ENCODE measurements at regions not wholly inside any gene's neighbourhood (a gene's known extent, or its start where the extent isn't known, plus 50 kb on each side); places are given as distances from the start of the nearest gene placed in this dataset.

- Mint-ChIP-seq H3K4me3 (no peak overlapping the region), H3K36me3 (ENCODE audit: low read depth) (no peaks in the 10 kb centered on the region), H3K27me3 (ENCODE audit: low read depth) (peaks cover 26% of the 10 kb centered on the region), H3K4me1 (ENCODE audit: low read depth) (no peaks in the 10 kb centered on the region), H3K27ac (no peak overlapping the region), H3K9me3 (no peaks in the 10 kb centered on the region)
These were observed 162.5 kb upstream of the KIF2A start for GRCh38 chr5:62143268-62144229.

GRCh38 chr5:62144401-62145022 is 161.5 kb upstream of the KIF2A start:
- Mint-ChIP-seq H3K9me3 (no peaks in the 10 kb centered on the region), H3K4me1 (ENCODE audit: low read depth) (no peaks in the 10 kb centered on the region), H3K4me3 (no peak overlapping the region), H3K36me3 (ENCODE audit: low read depth) (no peaks in the 10 kb centered on the region), H3K27ac (no peak overlapping the region), H3K27me3 (ENCODE audit: low read depth) (peaks cover 20% of the 10 kb centered on the region)

- H3K9me3 Mint-ChIP-seq = peaks cover 10% of the 10 kb centered on the region
- H3K27me3 Mint-ChIP-seq (ENCODE audit: low read depth) = peaks cover 15% of the 10 kb centered on the region
- no peak overlapping the region for H3K4me3 Mint-ChIP-seq
- no peaks in the 10 kb centered on the region for H3K4me1 Mint-ChIP-seq (ENCODE audit: low read depth)
- H3K27ac Mint-ChIP-seq = no peak overlapping the region
- no peaks in the 10 kb centered on the region for H3K36me3 Mint-ChIP-seq (ENCODE audit: low read depth)
These were observed 156.1 kb upstream of the KIF2A start for GRCh38 chr5:62149879-62150278.

GRCh38 chr5:62152394-62153087 is 153.5 kb upstream of the KIF2A start:
- peaks cover 6% of the 10 kb centered on the region for H3K27me3 Mint-ChIP-seq (ENCODE audit: low read depth)
- H3K36me3 Mint-ChIP-seq (ENCODE audit: low read depth) = no peaks in the 10 kb centered on the region
- H3K4me3 Mint-ChIP-seq = no peak overlapping the region

GRCh38 chr5:62154758-62155157 is 151.2 kb upstream of the KIF2A start:
- no peak overlapping the region for H3K4me3 Mint-ChIP-seq

More at GRCh38 chr5:62152394-62153087, 153.5 kb upstream of the KIF2A start:
- Mint-ChIP-seq H3K9me3 (peaks cover 23% of the 10 kb centered on the region), H3K4me1 (ENCODE audit: low read depth) (no peaks in the 10 kb centered on the region), H3K27ac (no peak overlapping the region)

GRCh38 chr5:62155988-62156387 is 150.0 kb upstream of the KIF2A start:
- Mint-ChIP-seq H3K27ac (no peak overlapping the region), H3K27me3 (ENCODE audit: low read depth) (peaks cover 6% of the 10 kb centered on the region), H3K36me3 (ENCODE audit: low read depth) (no peaks in the 10 kb centered on the region), H3K4me1 (ENCODE audit: low read depth) (no peaks in the 10 kb centered on the region), H3K4me3 (no peak overlapping the region), H3K9me3 (peaks cover 30% of the 10 kb centered on the region)

More at GRCh38 chr5:62154758-62155157, 151.2 kb upstream of the KIF2A start:
- Mint-ChIP-seq H3K27ac (no peak overlapping the region), H3K27me3 (ENCODE audit: low read depth) (peaks cover 6% of the 10 kb centered on the region), H3K9me3 (peaks cover 30% of the 10 kb centered on the region), H3K36me3 (ENCODE audit: low read depth) (no peaks in the 10 kb centered on the region), H3K4me1 (ENCODE audit: low read depth) (no peaks in the 10 kb centered on the region)

GRCh38 chr5:62167561-62168057 is 138.4 kb upstream of the KIF2A start:
- Mint-ChIP-seq H3K27ac (no peak overlapping the region), H3K9me3 (no peaks in the 10 kb centered on the region), H3K27me3 (ENCODE audit: low read depth) (peaks cover 3% of the 10 kb centered on the region), H3K36me3 (ENCODE audit: low read depth) (no peaks in the 10 kb centered on the region), H3K4me3 (no peak overlapping the region), H3K4me1 (ENCODE audit: low read depth) (no peaks in the 10 kb centered on the region)

- Mint-ChIP-seq H3K27ac (no peak overlapping the region), H3K9me3 (no peaks in the 10 kb centered on the region), H3K4me1 (ENCODE audit: low read depth) (no peaks in the 10 kb centered on the region), H3K27me3 (ENCODE audit: low read depth) (peaks cover 3% of the 10 kb centered on the region), H3K4me3 (no peak overlapping the region), H3K36me3 (ENCODE audit: low read depth) (no peaks in the 10 kb centered on the region)
These were observed 137.3 kb upstream of the KIF2A start for GRCh38 chr5:62168506-62169281.

GRCh38 chr5:62178258-62178657 is 127.7 kb upstream of the KIF2A start:
- Mint-ChIP-seq H3K4me1 (ENCODE audit: low read depth) (no peaks in the 10 kb centered on the region), H3K9me3 (no peaks in the 10 kb centered on the region), H3K36me3 (ENCODE audit: low read depth) (no peaks in the 10 kb centered on the region), H3K27ac (no peak overlapping the region), H3K4me3 (no peak overlapping the region), H3K27me3 (ENCODE audit: low read depth) (peaks cover 17% of the 10 kb centered on the region)

- Mint-ChIP-seq H3K27ac (no peak overlapping the region), H3K4me3 (no peak overlapping the region), H3K9me3 (no peaks in the 10 kb centered on the region), H3K4me1 (ENCODE audit: low read depth) (no peaks in the 10 kb centered on the region), H3K36me3 (ENCODE audit: low read depth) (no peaks in the 10 kb centered on the region), H3K27me3 (ENCODE audit: low read depth) (peaks cover 23% of the 10 kb centered on the region)
These were observed 123.2 kb upstream of the KIF2A start for GRCh38 chr5:62182802-62183201.

GRCh38 chr5:62183727-62184126 is 122.3 kb upstream of the KIF2A start:
- H3K4me3 Mint-ChIP-seq = no peak overlapping the region
- H3K36me3 Mint-ChIP-seq (ENCODE audit: low read depth) = no peaks in the 10 kb centered on the region
- H3K4me1 Mint-ChIP-seq (ENCODE audit: low read depth) = no peaks in the 10 kb centered on the region
- no peak overlapping the region for H3K27ac Mint-ChIP-seq
- H3K27me3 Mint-ChIP-seq (ENCODE audit: low read depth) = peaks cover 23% of the 10 kb centered on the region
- H3K9me3 Mint-ChIP-seq = no peaks in the 10 kb centered on the region

- H3K4me1 Mint-ChIP-seq (ENCODE audit: low read depth) = no peaks in the 10 kb centered on the region
- H3K36me3 Mint-ChIP-seq (ENCODE audit: low read depth) = no peaks in the 10 kb centered on the region
- no peaks in the 10 kb centered on the region for H3K9me3 Mint-ChIP-seq
- H3K27me3 Mint-ChIP-seq (ENCODE audit: low read depth) = peaks cover 23% of the 10 kb centered on the region
- no peak overlapping the region for H3K27ac Mint-ChIP-seq
- no peak overlapping the region for H3K4me3 Mint-ChIP-seq
These were observed 121.6 kb upstream of the KIF2A start for GRCh38 chr5:62184444-62184843.

- Mint-ChIP-seq H3K4me3 (no peak overlapping the region), H3K27ac (no peak overlapping the region), H3K27me3 (ENCODE audit: low read depth) (peaks cover 10% of the 10 kb centered on the region), H3K36me3 (ENCODE audit: low read depth) (no peaks in the 10 kb centered on the region), H3K4me1 (ENCODE audit: low read depth) (peaks cover 2% of the 10 kb centered on the region), H3K9me3 (peaks cover 6% of the 10 kb centered on the region)
These were observed 115.8 kb upstream of the KIF2A start for GRCh38 chr5:62190173-62190572.

GRCh38 chr5:62190931-62191330 is 115.1 kb upstream of the KIF2A start:
- peaks cover 2% of the 10 kb centered on the region for H3K4me1 Mint-ChIP-seq (ENCODE audit: low read depth)
- no peak overlapping the region for H3K4me3 Mint-ChIP-seq
- peaks cover 6% of the 10 kb centered on the region for H3K27me3 Mint-ChIP-seq (ENCODE audit: low read depth)
- H3K27ac Mint-ChIP-seq = no peak overlapping the region
- H3K9me3 Mint-ChIP-seq = peaks cover 6% of the 10 kb centered on the region
- no peaks in the 10 kb centered on the region for H3K36me3 Mint-ChIP-seq (ENCODE audit: low read depth)
